GM10248 (cell line): ENCODE measurements at regions not wholly inside any gene's neighbourhood (a gene's known extent, or its start where the extent isn't known, plus 50 kb on each side); places are given as distances from the start of the nearest gene placed in this dataset.

Experiments used
- CTCF ChIA-PET: fragments of 300-600 bp; sonication (Branson Sonifier 250); formaldehyde crosslinking; extraction: SDS; loops from one replicate; lab custom pipeline; 2021; ENCODE audit warnings: antibody characterized with exemption; lab: Yijun Ruan, JAX
- POLR2A ChIA-PET: fragments of 350-650 bp; sonication (Branson Sonifier 250); formaldehyde crosslinking; extraction: SDS; loops from one replicate; lab custom pipeline; 2020; ENCODE audit warnings: antibody characterized with exemption; lab: Yijun Ruan, JAX
- DNase-seq: peaks from one replicate; pipeline ENCODE4 v3.0.0; 2012; ENCODE audit errors: extremely low spot score
- CTCF ChIP-seq: IDR thresholded peaks from 2 replicates; pipeline ENCODE4 v1.5.1; 2012; ENCODE audit warnings: mild to moderate bottlenecking, low read depth; ENCODE audit errors: extremely low read depth, missing control alignments, control extremely low read depth

DNA sequence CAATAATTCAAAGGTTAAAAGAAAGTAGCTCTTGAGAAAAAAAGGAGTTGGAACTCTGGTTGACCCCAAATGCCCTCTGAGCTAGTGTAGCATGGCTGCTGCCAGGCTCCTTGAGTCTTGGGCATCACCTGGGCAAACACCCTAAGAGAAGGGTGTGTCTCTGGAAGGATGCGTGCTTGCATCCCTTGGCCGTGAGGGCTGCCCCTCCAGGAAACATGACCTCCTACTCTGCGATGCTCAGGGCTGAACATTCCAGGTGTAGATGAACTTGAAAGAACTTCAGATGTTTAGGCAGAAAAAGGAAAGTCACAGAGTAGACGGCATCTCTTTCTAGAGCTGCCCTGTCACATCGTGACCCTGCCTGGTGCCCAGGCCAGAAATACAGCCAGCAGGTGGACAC is 189.4 kb upstream of the TCERG1L start:
- TF ChIP-seq CTCF, result no peak
- DNase-seq, result no peak
- ChIA-PET POLR2A (no interaction called here), CTCF (interaction anchor here (0.7 kb wide), 1 partner anchor 34 kb away, joined by 3 read pairs; no protein-coding TSS in a partner anchor)

DNA sequence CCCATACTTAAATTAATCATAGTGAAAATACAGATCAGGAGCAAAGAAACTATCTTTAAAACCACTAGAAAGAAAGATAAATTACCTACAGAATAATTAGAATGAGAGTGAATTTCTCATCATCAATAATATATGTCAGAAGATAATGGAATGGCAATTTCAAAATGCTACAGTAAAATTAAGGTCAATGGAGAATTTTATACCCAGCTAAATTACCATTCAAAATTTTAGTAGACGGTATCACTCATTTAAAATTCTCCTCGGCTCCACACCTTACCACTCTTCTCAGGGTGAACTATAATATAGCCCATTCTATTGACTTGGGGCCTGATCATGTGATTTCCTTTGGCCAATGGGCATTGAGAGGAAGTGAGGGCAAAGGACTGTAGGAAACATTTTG is 192.5 kb upstream of the TCERG1L start:
- CTCF ChIA-PET, result no interaction called here
- POLR2A ChIA-PET, result no interaction called here
- TF ChIP-seq CTCF, result no peak
- no peak for DNase-seq

DNA sequence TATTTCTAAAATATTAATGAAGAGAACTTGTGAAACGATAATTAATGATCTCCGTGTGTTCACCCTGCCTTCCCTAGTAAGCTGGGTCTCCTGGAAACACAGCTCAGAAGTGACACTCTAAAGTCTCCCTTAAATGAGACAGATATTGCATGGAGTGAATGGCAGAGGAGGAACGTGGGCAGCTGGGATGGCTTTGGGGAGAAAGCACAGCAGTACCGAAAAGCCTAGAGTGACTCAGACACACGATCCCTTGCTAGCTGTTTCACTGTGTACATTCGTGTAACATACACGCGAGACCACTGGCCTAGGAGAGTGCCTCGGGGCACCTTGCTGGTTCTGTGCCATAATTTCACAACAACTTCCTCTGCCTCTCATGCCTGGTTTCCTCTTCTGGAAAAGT is 199.9 kb upstream of the TCERG1L start:
- POLR2A ChIA-PET, result no interaction called here
- DNase-seq, result no peak
- CTCF ChIA-PET, result interaction anchor here (1.2 kb wide), 1 partner anchor 13 kb away, joined by 3 read pairs; no protein-coding TSS in a partner anchor
- no peak for TF ChIP-seq CTCF

- TF ChIP-seq CTCF, result no peak
- ChIA-PET POLR2A (no interaction called here), CTCF (no interaction called here)
- no peak for DNase-seq
Observed at GRCh38 chr10:131512852-131513251, 201.3 kb upstream of the TCERG1L start.

- TF ChIP-seq CTCF, result no peak
- POLR2A ChIA-PET, result no interaction called here
- CTCF ChIA-PET, result no interaction called here
- DNase-seq, result no peak
Observed at GRCh38 chr10:131513445-131513844, 201.9 kb upstream of the TCERG1L start.

DNA sequence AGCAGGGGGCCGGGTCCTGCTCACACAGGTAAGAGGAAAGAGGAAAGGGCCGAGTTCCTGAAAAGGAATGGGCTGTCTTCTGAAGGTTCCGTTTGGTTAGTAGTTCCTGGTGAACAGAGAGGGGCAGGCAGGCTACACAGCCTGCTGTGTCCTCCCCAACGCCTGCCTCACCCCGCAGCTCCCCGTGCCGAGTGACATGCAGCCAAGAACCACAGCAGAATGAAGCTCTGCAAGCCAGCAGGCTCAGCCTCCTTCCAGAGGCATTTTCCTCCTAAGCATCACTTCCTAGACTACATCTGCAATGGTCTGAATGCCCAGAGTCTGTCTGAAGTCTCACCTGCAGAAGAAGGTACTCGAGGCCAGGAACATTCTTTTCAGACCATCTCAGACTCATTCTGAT is 202.4 kb upstream of the TCERG1L start:
- POLR2A ChIA-PET, result no interaction called here
- CTCF ChIA-PET, result no interaction called here

More for the DNA sequence above, 202.4 kb upstream of the TCERG1L start:
- no peak for TF ChIP-seq CTCF
- DNase-seq, result no peak
